ENCODE measurements at regions not wholly inside any gene's neighbourhood (a gene's known extent, or its start where the extent isn't known, plus 50 kb on each side); places are given as distances from the start of the nearest gene placed in this dataset.

DNA sequence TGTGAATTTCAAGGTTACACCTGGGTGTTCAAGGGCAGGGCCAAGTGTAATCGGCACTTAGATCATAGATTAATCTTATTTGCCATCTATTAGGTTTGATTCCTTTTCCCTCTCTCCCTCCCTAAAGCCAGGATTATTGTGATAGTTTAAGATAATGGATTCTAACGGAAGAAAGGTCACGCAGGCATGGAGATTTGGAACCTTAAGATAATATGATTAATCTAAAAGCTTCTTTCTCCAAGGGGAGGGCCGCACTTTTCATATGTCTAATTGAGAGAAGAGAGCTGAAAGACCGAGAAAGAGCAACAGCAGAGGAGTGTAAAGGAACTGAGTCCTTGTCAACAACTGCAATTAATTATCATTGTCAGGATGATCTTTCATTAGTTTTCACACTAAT lies 858.8 kb upstream of the NR2F2 start:
- Histone ChIP-seq H3K36me3 (no peaks in the 10 kb centered on the region), H3K4me1 (peaks cover 0 to 11% of the 10 kb centered on the region in 2 donors), H3K27ac (peak overlapping the region; percentile 29 to 60), H3K27me3 (no peaks in the 10 kb centered on the region), H3K9me3 (no peaks in the 10 kb centered on the region), H3K4me3 (no peak overlapping the region)
- DNase-seq: no peak
- intact Hi-C loops (cut with DNase I; ENCODE audit: low total_unique reads): no loop called here
- no peak for TF ChIP-seq POLR2A (IDR thresholded peaks at IDR 0.05)
- TF ChIP-seq, protein P1, sequence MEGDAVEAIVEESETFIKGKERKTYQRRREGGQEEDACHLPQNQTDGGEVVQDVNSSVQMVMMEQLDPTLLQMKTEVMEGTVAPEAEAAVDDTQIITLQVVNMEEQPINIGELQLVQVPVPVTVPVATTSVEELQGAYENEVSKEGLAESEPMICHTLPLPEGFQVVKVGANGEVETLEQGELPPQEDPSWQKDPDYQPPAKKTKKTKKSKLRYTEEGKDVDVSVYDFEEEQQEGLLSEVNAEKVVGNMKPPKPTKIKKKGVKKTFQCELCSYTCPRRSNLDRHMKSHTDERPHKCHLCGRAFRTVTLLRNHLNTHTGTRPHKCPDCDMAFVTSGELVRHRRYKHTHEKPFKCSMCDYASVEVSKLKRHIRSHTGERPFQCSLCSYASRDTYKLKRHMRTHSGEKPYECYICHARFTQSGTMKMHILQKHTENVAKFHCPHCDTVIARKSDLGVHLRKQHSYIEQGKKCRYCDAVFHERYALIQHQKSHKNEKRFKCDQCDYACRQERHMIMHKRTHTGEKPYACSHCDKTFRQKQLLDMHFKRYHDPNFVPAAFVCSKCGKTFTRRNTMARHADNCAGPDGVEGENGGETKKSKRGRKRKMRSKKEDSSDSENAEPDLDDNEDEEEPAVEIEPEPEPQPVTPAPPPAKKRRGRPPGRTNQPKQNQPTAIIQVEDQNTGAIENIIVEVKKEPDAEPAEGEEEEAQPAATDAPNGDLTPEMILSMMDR (IDR thresholded peaks at IDR 0.05): no peak

DNA sequence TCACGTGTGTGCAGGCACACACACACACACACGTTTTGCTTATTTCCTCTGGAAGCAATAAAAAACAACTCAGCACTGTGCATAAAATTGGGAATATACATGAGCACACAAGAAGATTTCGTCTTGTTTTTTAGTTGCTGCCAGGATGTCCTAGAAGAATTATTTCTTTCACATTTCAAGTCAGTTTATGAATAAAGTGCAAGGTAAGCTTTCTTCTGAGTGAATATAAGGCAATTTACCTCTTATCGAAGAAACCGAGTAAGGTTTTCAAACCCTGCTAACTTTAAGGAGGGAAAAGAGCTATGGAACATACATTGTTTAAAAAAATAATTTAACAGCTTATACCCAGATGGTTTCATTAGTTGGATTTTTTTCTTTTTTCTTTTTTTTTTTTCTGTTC lies 855.4 kb upstream of the NR2F2 start:
- Histone ChIP-seq H3K27ac (no peak overlapping the region), H3K4me1 (peaks cover 0 to 11% of the 10 kb centered on the region in 2 donors), H3K4me3 (no peak overlapping the region), H3K27me3 (no peaks in the 10 kb centered on the region), H3K9me3 (no peaks in the 10 kb centered on the region), H3K36me3 (no peaks in the 10 kb centered on the region)
- intact Hi-C loops (cut with DNase I; ENCODE audit: low total_unique reads): no loop called here
- DNase-seq: no peak
- TF ChIP-seq POLR2A (IDR thresholded peaks at IDR 0.05): no peak
- TF ChIP-seq, protein P1 (IDR thresholded peaks at IDR 0.05): no peak

DNA sequence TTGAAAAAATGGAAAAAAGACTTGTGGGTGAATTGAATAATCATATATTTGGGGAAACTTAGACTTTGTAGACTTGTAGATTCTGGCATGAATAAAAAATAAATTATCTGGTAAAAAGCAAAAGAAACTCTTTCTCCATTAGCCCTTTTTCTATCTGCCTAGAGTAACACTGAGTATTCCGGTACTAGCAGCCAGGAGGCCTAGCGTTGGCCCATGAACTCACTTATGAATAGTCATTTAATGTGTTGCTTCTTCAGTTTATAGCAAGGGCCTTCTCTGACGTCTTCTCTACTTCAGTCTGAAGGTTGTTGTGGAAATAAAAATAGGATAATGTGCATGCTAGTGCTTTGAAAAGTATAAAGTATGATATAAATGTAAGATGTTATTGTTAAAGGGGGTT lies 851.2 kb upstream of the NR2F2 start:
- H3K4me3 ChIP-seq: no peak overlapping the region
- intact Hi-C loops (cut with DNase I; ENCODE audit: low total_unique reads): no loop called here
- H3K27ac ChIP-seq: no peak overlapping the region

DNA sequence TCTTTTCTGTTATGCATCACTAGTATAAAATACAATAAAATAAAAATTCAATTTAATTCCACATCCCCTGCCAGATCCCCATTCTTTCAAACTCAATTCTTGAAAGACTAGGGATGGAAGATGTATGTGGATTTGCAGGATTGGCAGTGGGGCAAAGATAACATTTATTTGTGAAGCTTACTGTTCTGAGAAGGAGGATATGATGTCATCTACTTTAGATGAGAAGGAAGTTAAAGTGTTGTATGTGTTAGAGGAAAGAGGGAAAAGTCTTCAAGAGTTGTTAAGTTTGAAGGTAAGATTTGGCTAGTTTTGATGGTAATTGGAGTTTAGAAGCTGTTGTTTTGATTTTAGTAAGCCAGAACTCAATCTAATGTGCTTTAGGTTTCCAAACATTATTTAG lies 845.1 kb upstream of the NR2F2 start:
- no peak overlapping the region for H3K27ac ChIP-seq
- H3K9me3 ChIP-seq: no peaks in the 10 kb centered on the region
- DNase-seq: no peak
- H3K4me3 ChIP-seq: no peak overlapping the region
- no peaks in the 10 kb centered on the region for H3K27me3 ChIP-seq
- TF ChIP-seq, protein P1 (IDR thresholded peaks at IDR 0.05): no peak
- TF ChIP-seq POLR2A (IDR thresholded peaks at IDR 0.05): no peak
- no peaks in the 10 kb centered on the region for H3K4me1 ChIP-seq
- H3K36me3 ChIP-seq: no peaks in the 10 kb centered on the region
- intact Hi-C loops (cut with DNase I; ENCODE audit: low total_unique reads): no loop called here

More for the DNA sequence above, 851.2 kb upstream of the NR2F2 start:
- no peaks in the 10 kb centered on the region for H3K27me3 ChIP-seq
- no peaks in the 10 kb centered on the region for H3K36me3 ChIP-seq
- H3K4me1 ChIP-seq: no peaks in the 10 kb centered on the region
- no peak for DNase-seq
- no peaks in the 10 kb centered on the region for H3K9me3 ChIP-seq
- TF ChIP-seq, protein P1 (IDR thresholded peaks at IDR 0.05): no peak
- TF ChIP-seq POLR2A (IDR thresholded peaks at IDR 0.05): no peak

DNA sequence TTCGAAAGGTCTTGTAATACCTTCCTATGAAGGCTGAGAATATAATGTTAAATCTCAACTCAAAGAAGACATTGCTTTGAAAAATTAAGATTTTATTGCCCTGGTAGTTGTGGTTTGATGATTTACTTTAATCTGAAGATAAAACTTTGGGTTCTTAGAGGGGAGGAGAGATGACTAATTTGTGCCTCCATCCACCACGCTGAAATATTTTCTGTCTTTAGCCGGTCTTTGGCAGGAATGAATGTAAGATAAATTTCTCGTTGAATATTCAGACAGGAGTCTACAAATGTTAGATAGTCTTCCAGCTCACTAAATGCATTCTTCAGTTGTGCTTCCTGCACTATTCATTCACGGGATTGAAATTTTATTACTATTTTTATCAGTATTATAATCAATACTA lies 844.3 kb upstream of the NR2F2 start:
- Histone ChIP-seq H3K27me3 (no peaks in the 10 kb centered on the region), H3K27ac (no peak overlapping the region), H3K4me3 (no peak overlapping the region), H3K9me3 (no peaks in the 10 kb centered on the region), H3K36me3 (no peaks in the 10 kb centered on the region), H3K4me1 (no peaks in the 10 kb centered on the region)
- TF ChIP-seq POLR2A (IDR thresholded peaks at IDR 0.05): no peak
- TF ChIP-seq, protein P1 (IDR thresholded peaks at IDR 0.05): no peak
- no peak for DNase-seq
- intact Hi-C loops (cut with DNase I; ENCODE audit: low total_unique reads): no loop called here

Measured in uterus (tissue), 3 donors.